Skeletal muscle tissue (tissue), 3 donors: ENCODE measurements at regions not wholly inside any gene's neighbourhood (a gene's known extent, or its start where the extent isn't known, plus 50 kb on each side); places are given as distances from the start of the nearest gene placed in this dataset.
A peak's percentile ranks its signal among the peaks of the same experiment; 100 is the strongest.
"Not testable (repeated sequence)": the region's sequence is repeated elsewhere in the genome, so short reads cannot be mapped to it uniquely, and the experiment has no call there.

Source experiments
- H3K27ac ChIP-seq: one replicate; pipeline ENCODE4 v1.7.0; 2013; ENCODE audit warnings: mild to moderate bottlenecking, low read depth, low read length, inconsistent platforms
- H3K27me3 ChIP-seq, 3 donors: one replicate each; pipeline ENCODE4 v1.7.0; 2013; ENCODE audit warnings: low read length in 3 of 3; ENCODE audit not compliant: control insufficient read depth in 3 of 3, insufficient read depth in 3 of 3
- H3K36me3 ChIP-seq, 3 donors: one replicate each; pipeline ENCODE4 v1.7.0; 2013; ENCODE audit warnings: low read length in 3 of 3; ENCODE audit not compliant: control insufficient read depth in 3 of 3, insufficient read depth in 3 of 3
- H3K4me1 ChIP-seq, 3 donors: one replicate each; pipeline ENCODE4 v1.7.0; 2013; ENCODE audit warnings: low read length in 3 of 3, mild to moderate bottlenecking in 3 of 3; ENCODE audit not compliant: control insufficient read depth in 3 of 3, insufficient read depth in 3 of 3
- H3K4me3 ChIP-seq, 3 donors: one replicate each; pipeline ENCODE4 v1.7.0; 2013; ENCODE audit warnings: low read length in 3 of 3
- H3K9ac ChIP-seq, 3 donors: one replicate each; pipeline ENCODE4 v1.7.0; 2013; ENCODE audit warnings: low read length in 3 of 3, mild to moderate bottlenecking in 3 of 3, moderate library complexity in 2 of 3, low read depth in 1 of 3
- H3K9me3 ChIP-seq, 3 donors: one replicate each; pipeline ENCODE4 v1.7.0; 2013; ENCODE audit warnings: low read length in 3 of 3; ENCODE audit not compliant: control insufficient read depth in 3 of 3
- donor health status: Osteomylitis.

DNA sequence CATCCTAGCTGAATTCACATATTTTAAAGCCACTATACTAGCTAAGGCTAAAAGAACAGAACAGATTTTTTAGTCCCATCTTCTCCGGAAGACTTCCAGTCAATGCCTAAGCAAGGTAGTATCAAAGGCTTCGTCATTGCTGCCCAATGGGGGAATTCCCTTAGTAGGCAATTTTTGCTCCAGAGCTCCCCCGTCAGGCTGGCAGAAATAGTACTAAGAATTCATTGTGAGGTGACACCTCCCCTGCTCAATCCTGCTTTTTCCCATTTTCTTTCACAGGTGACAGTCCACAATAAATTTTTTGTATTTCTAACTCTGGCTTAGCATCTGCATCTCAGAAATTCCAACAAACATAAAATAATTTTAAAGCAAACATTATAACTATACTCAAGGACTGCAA, 52.8 kb upstream of the SRSF6 start:
- H3K27ac ChIP-seq = no peak overlapping the region
- no peaks in the 10 kb centered on the region for H3K36me3 ChIP-seq
- no peak overlapping the region for H3K4me3 ChIP-seq
- no peaks in the 10 kb centered on the region for H3K4me1 ChIP-seq
- no peaks in the 10 kb centered on the region for H3K27me3 ChIP-seq
- peaks cover 0 to 3% (median 0%) of the 10 kb centered on the region in 3 donors for H3K9me3 ChIP-seq
- H3K9ac ChIP-seq = no peak overlapping the region

DNA sequence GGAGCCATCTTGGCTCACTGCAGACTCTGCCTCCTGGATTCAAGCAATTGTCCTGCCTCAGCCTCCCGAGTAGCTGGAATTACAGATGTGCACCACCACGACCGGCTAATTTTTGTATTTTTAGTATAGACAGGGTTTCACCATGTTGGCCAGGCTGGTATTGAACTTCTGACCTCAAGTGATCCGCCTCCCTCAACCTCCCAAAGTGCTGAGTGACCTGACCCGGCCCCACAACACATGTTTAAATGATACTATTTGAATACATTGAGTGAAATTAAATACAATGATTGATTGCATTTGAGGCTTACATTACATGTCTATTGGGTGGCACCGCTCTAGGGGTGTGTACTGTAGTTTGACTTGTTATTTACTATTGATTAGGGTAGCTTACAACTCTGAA, 56.8 kb upstream of the SRSF6 start:
- not testable (repeated sequence) for H3K9me3 ChIP-seq, H3K27me3 ChIP-seq, H3K4me1 ChIP-seq, H3K4me3 ChIP-seq, H3K9ac ChIP-seq, H3K27ac ChIP-seq, H3K36me3 ChIP-seq

DNA sequence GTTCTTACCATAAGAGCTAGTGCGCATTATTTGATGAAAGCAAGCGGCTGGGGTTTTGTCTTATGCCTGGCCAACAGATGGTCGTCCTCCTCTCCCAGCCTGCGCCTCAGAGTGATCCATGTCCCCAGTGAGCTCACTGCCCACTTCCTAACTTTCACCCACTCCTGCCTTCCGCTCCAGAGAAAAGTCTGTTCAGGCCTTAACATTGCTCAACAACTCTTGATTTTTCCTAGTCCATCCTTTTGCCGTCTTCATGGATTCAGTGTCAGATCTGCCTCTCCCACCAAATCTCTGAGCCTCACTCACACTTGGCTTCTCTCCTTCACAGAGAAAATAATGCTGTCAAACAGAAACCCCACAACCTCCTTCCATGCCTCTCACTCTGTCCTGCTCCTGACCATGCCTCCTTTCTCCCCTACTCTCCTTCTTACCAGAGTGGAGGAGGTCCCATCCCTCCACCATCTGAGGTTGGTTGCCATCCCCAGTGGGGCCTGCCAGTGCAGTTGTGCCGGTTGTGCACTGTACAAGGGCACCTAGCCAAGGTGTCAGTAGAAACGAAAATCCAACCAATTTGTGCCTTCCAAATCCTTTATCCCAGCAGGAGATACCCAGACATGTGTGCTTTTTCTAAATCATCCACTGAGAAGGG, 58.9 kb upstream of the SRSF6 start:
- H3K9ac ChIP-seq = no peak overlapping the region
- no peak overlapping the region for H3K4me3 ChIP-seq
- no peak overlapping the region for H3K27ac ChIP-seq
- no peaks in the 10 kb centered on the region for H3K4me1 ChIP-seq
- H3K36me3 ChIP-seq = no peaks in the 10 kb centered on the region
- no peaks in the 10 kb centered on the region for H3K27me3 ChIP-seq
- H3K9me3 ChIP-seq = no peaks in the 10 kb centered on the region

DNA sequence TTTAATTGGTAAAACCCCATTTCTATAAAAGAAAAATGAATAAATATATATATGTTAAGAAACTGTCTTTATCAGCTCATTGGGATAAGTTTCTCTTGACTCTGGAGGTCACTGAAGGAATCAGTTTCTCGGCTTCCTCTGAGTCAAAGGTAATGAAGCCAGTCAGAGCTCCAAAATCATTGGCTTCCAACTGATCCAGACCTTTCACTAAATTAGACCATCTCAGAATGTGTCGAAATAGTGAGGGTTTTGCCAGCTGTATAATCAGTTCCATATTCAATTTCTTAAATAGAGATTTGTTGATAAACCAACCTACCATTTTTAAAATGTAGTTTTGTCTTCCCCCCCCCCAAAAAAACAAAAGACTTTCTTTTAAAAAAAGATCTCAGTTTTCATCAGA, 60.5 kb upstream of the SRSF6 start:
- Histone ChIP-seq H3K27ac (no peak overlapping the region), H3K4me3 (no peak overlapping the region), H3K36me3 (no peaks in the 10 kb centered on the region), H3K9me3 (no peaks in the 10 kb centered on the region), H3K4me1 (no peaks in the 10 kb centered on the region), H3K9ac (no peak overlapping the region), H3K27me3 (peaks cover 0 to 5% (median 0%) of the 10 kb centered on the region in 3 donors)

DNA sequence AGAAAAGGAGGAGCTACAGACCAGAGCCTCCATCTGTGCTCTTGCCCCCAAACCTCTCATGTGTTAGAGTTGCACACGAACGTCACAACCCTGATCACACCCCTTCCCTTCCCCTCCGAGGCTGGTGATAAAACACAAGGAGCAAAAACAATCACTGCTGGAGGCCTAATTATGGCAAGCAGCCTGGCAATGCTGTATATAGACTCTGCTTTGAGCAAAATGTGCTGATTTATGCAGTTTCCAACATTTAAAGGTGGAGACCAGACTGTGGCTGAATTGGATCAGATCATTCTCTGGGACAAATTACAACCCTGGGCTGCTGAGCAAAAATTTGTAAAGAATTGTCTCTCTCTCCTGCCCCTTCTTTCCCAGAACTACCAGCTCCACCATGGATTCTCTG, 64.6 kb upstream of the SRSF6 start:
- Histone ChIP-seq H3K4me1 (peaks cover 0 to 2% (median 2%) of the 10 kb centered on the region in 3 donors), H3K9ac (no peak overlapping the region), H3K9me3 (no peaks in the 10 kb centered on the region), H3K36me3 (no peaks in the 10 kb centered on the region), H3K27me3 (peaks cover 0 to 8% (median 0%) of the 10 kb centered on the region in 3 donors), H3K27ac (no peak overlapping the region), H3K4me3 (no peak overlapping the region)

DNA sequence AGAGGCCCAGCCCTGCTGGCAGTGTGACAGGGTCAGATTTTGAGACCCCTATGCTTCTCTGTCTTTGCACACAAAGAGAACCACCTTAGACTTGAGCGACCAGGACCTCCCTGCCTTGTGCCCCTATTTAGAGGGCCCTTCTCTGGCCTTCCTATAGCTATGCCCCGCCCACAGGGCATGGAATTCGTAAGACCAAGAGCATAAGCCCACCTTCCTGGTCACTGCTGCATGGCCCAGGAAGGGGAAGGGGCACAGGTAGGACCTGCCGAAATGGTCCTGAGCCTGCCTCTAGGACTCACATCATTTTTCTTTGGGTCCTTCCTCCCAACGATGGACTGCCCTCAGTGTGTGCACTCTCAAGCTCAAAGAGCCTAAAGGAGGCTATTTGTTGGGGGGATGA, 65.1 kb upstream of the SRSF6 start:
- H3K4me1 ChIP-seq = peaks cover 0 to 2% (median 2%) of the 10 kb centered on the region in 3 donors

DNA sequence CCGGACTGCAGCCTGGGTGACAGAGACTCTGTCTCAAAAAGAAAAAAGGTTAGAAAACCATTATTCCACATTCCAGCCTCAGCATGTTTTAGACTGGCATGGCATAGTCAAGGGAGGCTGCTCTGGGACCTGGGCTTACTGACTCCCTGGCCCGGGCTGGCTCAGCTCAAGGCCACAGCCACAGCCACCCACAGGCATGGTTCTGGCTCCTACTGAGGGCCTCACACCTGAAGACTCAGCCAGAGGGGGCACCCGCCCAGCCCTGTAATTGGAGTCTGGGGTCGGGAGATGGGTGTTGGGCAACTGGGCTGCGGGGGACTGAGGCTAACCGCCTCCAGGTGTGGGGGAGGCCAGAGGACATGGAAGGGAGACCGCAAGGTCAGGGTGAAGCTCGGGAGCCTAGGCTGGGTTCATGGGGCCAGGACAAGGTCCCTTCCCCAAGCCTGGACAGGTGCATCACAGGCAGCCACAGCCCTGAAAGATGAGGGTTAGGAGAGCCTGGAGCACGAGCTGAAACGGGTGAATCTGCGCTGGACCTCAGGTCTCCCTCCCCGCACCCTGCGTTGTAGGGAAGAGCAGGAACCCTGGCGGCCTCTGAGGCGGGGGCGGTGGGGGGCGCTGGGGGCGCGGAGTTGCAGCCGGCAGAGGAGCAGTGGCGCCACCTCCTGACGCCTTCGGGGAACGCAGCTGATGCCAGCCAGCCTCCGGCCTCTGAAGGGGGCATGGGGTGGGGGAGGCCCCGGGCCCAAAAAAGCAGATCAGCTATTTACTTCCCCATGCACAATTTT, 67.7 kb upstream of the SRSF6 start:
- no peak overlapping the region for H3K4me3 ChIP-seq
- no peaks in the 10 kb centered on the region for H3K9me3 ChIP-seq
- peaks cover 0 to 2% (median 2%) of the 10 kb centered on the region in 3 donors for H3K4me1 ChIP-seq
- H3K9ac ChIP-seq = no peak overlapping the region
- no peaks in the 10 kb centered on the region for H3K36me3 ChIP-seq
- peaks cover 0 to 8% (median 0%) of the 10 kb centered on the region in 3 donors for H3K27me3 ChIP-seq
- no peak overlapping the region for H3K27ac ChIP-seq

More for the DNA sequence above, 65.1 kb upstream of the SRSF6 start:
- Histone ChIP-seq H3K9me3 (no peaks in the 10 kb centered on the region), H3K9ac (no peak overlapping the region), H3K4me3 (no peak overlapping the region), H3K36me3 (no peaks in the 10 kb centered on the region), H3K27ac (no peak overlapping the region), H3K27me3 (peaks cover 0 to 8% (median 0%) of the 10 kb centered on the region in 3 donors)

DNA sequence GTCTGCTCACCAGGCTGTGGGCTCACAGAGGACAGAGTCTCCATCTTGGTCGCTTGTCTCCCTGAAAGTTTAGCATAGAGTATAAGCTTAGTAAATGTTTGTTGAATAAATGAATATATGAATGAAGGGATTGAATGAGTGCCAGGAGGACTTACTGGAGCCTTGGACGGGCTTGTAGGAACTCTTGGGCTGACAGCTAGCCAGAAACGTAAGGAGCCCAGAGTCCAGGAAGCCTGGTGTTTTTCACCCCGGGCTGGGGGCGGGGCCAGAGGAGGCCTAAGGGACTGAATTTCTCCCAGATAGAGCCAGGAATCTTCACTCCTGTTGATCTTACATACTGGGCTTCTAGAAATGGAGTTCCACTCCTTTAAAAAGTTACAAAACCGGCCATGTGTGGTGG, 68.5 kb upstream of the SRSF6 start:
- peaks cover 0 to 8% (median 0%) of the 10 kb centered on the region in 3 donors for H3K27me3 ChIP-seq
- no peaks in the 10 kb centered on the region for H3K9me3 ChIP-seq
- H3K27ac ChIP-seq = peak overlapping the region; percentile 18
- no peak overlapping the region for H3K4me3 ChIP-seq
- H3K9ac ChIP-seq = no peak overlapping the region
- no peaks in the 10 kb centered on the region for H3K36me3 ChIP-seq
- H3K4me1 ChIP-seq = peaks cover 0 to 5% (median 2%) of the 10 kb centered on the region in 3 donors

DNA sequence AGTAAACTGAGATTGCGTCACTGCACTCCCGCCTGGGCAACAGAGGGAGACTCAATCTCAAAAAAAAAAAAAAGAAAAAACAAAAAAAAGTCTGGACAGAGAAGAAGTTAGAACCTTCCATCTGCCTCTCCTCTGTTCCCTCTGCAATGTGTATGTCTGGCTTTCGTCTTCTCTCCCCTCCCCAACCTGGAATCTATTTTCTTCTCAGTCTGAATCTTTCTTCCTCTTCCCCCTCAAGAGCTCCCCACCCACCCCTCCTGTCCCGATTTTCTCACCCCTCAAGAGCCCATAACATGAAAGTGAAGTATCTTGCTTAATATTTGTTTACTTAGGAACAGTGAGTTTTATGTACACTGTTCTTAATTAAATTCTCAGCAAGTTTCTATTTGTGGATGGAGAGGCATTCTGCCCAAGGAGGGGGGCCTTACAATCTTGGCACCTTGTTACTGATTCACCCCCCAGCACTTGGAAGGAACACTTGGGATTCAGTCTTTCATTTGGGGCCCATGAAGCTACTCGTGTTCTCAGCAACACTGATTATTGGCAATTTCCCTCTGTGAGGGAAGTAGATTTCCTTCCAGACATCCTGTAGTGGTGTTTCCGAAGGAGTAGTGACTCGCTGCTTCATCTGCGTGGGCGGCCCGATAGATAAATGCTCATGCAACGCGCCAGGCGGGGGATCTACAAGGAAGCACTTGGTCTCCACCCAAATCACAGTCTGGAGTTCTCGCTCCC, 69.3 kb upstream of the SRSF6 start:
- Histone ChIP-seq H3K9ac (no peak overlapping the region), H3K27ac (no peak overlapping the region), H3K4me3 (no peak overlapping the region), H3K36me3 (no peaks in the 10 kb centered on the region), H3K9me3 (no peaks in the 10 kb centered on the region), H3K27me3 (peaks cover 0 to 8% (median 2%) of the 10 kb centered on the region in 3 donors), H3K4me1 (peaks cover 0 to 11% (median 5%) of the 10 kb centered on the region in 3 donors)

DNA sequence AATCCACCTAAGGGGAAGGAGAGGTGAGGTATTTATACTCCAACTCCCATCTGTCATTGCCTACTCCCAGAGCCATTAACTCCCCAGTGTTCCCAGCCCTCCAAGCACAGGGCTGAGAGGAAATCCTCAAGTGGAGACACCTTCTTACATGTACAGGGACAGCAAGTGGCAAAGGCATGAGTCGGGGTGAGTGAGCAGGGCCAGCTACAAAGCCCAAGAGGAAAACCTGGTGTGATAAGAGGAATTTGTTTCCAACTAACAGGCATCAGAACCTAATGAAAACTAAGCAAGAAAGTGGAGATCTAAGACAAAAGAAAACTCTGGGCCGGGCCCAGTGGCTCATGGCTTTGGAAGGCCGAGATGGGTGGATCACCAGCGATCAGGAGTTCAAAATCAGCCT, 70.0 kb upstream of the SRSF6 start:
- Histone ChIP-seq H3K4me1 (peaks cover 0 to 13% (median 5%) of the 10 kb centered on the region in 3 donors), H3K27me3 (peaks cover 0 to 8% (median 2%) of the 10 kb centered on the region in 3 donors), H3K4me3 (no peak overlapping the region), H3K9ac (no peak overlapping the region), H3K27ac (no peak overlapping the region), H3K36me3 (no peaks in the 10 kb centered on the region), H3K9me3 (no peaks in the 10 kb centered on the region)
